IPS-18a (cell line): ENCODE measurements at regions not wholly inside any gene's neighbourhood (a gene's known extent, or its start where the extent isn't known, plus 50 kb on each side); places are given as distances from the start of the nearest gene placed in this dataset.

ENCODE experiments used
- H3K27ac ChIP-seq: one replicate; pipeline ENCODE4 v1.5.1; 2013; ENCODE audit warnings: low read length
- H3K27me3 ChIP-seq: one replicate; pipeline ENCODE4 v1.6.1; 2013; ENCODE audit warnings: mild to moderate bottlenecking, low read length; ENCODE audit not compliant: control insufficient read depth, insufficient read depth
- H3K36me3 ChIP-seq: one replicate; pipeline ENCODE4 v1.6.1; 2013; ENCODE audit warnings: low read depth, low read length; ENCODE audit not compliant: control insufficient read depth
- H3K4me1 ChIP-seq: one replicate; pipeline ENCODE4 v1.6.1; 2013; ENCODE audit warnings: low read depth, low read length; ENCODE audit not compliant: control insufficient read depth
- H3K4me3 ChIP-seq: one replicate; pipeline ENCODE4 v1.5.1; 2013; ENCODE audit warnings: low read length
- H3K9ac ChIP-seq: one replicate; pipeline ENCODE4 v1.6.1; 2013; ENCODE audit warnings: mild to moderate bottlenecking, low read length, moderate library complexity
- H3K9me3 ChIP-seq: one replicate; pipeline ENCODE4 v1.6.1; 2013; ENCODE audit warnings: low read depth, low read length; ENCODE audit not compliant: control insufficient read depth

DNA sequence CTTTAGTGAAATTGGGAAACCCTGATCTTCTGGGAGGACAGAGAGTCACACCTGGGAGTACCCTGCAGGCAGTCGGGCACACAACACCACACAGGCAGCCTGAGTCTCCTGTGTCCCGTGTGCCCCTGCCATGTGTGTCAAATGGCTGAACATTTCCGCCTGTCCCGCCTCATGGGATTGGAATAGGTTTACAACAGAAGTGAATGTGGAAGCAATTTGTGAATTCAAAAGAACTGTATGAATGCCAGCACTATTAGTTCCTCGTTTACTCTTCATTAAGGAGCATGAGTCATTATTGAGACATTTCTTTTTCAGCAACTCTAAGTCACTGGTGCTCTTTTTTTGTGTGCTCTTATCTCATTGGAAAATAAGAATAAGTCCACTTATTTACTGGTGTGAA lies 226.5 kb downstream of the PMP22 start:
- H3K27ac ChIP-seq: no peak overlapping the region
- H3K4me1 ChIP-seq: peaks cover 8% of the 10 kb centered on the region
- H3K9ac ChIP-seq: no peak overlapping the region
- H3K27me3 ChIP-seq: no peaks in the 10 kb centered on the region
- no peaks in the 10 kb centered on the region for H3K36me3 ChIP-seq
- no peak overlapping the region for H3K4me3 ChIP-seq
- no peaks in the 10 kb centered on the region for H3K9me3 ChIP-seq

DNA sequence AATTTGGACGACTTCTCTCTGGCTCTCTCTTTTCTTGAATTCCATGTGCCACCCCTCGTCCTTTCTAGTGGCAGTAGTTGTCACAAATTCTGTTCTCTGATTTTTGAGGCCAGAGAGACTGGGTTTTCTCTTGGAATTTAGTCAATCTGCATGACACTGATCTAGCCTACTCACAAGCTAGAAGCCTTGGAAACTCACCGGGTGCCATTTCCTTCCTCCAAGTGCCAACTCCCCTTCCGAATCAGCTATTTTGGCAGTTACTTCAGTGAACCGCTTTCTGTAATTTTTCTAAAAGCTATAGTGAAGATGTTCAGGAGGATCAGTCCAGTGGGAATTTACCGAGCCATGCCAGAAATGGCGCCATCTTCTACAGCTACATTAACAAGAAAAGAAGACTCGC lies 228.9 kb downstream of the PMP22 start:
- Histone ChIP-seq H3K9me3 (no peaks in the 10 kb centered on the region), H3K4me3 (no peak overlapping the region), H3K4me1 (peaks cover 29% of the 10 kb centered on the region), H3K9ac (no peak overlapping the region), H3K27me3 (no peaks in the 10 kb centered on the region), H3K27ac (no peak overlapping the region), H3K36me3 (no peaks in the 10 kb centered on the region)

DNA sequence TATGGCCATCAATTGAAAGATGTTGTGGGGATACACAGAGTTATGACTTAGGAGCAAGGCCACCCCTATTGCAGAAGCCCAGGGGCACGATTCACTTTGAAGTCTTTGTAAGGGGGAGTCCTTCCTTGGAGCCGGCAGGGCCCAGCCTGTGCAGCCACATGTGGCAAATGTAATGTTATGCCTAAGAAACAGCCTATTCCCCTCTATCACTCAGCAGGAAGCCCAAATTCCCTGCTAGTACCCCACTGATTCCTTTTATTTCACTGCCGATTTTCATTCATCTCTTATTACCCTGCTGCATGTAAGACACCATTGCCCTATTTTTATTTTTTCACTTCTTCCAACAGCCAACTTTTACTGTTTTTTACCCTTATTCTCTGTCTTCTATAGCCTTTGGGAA lies 233.2 kb downstream of the PMP22 start:
- no peak overlapping the region for H3K27ac ChIP-seq
- H3K4me3 ChIP-seq: no peak overlapping the region
- H3K9ac ChIP-seq: no peak overlapping the region
- H3K27me3 ChIP-seq: no peaks in the 10 kb centered on the region
- no peaks in the 10 kb centered on the region for H3K36me3 ChIP-seq
- peaks cover 21% of the 10 kb centered on the region for H3K4me1 ChIP-seq
- H3K9me3 ChIP-seq: no peaks in the 10 kb centered on the region

DNA sequence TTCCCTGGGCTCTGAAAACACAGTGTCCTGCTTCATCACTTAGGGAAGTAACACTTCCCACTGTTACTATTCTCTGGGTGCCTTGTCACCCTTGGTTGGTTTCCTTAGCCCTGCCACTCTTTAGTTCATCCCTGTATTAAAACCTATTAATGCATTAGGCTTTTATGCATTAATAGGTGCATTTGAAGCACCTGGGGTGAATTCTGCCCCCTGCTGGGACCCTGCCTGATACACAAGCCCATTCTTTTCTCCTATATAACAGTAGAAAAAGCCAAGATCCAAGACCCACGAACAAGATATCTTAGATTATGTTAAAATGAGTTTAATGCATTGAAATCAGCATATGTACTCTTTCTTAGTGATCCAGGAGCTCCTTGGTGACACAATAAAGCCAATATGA lies 235.7 kb downstream of the PMP22 start:
- H3K4me1 ChIP-seq: peaks cover 21% of the 10 kb centered on the region
- no peaks in the 10 kb centered on the region for H3K9me3 ChIP-seq
- no peak overlapping the region for H3K4me3 ChIP-seq
- H3K27ac ChIP-seq: no peak overlapping the region
- H3K27me3 ChIP-seq: no peaks in the 10 kb centered on the region
- no peaks in the 10 kb centered on the region for H3K36me3 ChIP-seq
- H3K9ac ChIP-seq: no peak overlapping the region

DNA sequence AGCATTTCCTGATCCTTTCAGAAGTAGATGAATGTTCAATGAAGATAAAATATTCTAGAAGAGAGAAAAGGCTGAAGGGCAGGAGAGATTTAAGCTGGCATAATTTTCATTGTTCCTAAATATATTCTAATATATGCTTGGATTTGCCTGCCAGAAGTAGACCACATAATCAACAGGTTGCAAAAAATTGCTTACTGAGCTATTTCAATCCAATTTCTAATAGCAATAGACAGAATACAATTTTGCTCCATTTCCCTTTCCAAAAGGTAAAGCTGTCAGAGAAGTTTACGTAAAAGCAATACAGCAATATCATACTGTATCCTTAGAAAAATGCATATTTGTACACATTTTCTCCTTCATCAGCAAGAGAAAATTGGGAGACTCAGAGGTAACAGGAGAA lies 237.3 kb downstream of the PMP22 start:
- no peak overlapping the region for H3K9ac ChIP-seq
- H3K4me3 ChIP-seq: no peak overlapping the region
- H3K27me3 ChIP-seq: no peaks in the 10 kb centered on the region
- no peak overlapping the region for H3K27ac ChIP-seq
- no peaks in the 10 kb centered on the region for H3K9me3 ChIP-seq
- peaks cover 21% of the 10 kb centered on the region for H3K4me1 ChIP-seq
- no peaks in the 10 kb centered on the region for H3K36me3 ChIP-seq

DNA sequence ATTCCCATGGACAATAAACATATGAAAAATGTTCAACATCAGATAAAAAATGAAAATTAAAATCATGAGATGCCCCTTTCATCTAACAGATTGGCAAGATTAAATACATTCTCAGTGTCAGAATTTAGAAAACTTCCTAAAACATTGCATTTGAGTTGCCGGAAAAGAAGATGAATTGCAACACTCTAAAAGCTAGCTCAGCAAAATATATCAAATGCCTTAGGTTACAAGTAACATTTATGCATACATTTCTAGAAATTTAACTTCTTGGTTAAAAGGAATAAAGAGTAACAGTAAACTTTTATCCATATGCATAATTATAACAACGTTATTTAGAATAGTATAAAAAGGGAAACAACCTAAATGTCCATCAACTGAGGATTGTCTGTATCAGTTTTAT lies 239.0 kb downstream of the PMP22 start:
- Histone ChIP-seq H3K4me1 (peaks cover 5% of the 10 kb centered on the region), H3K4me3 (no peak overlapping the region), H3K27me3 (no peaks in the 10 kb centered on the region), H3K9me3 (no peaks in the 10 kb centered on the region), H3K9ac (no peak overlapping the region), H3K36me3 (no peaks in the 10 kb centered on the region), H3K27ac (no peak overlapping the region)

DNA sequence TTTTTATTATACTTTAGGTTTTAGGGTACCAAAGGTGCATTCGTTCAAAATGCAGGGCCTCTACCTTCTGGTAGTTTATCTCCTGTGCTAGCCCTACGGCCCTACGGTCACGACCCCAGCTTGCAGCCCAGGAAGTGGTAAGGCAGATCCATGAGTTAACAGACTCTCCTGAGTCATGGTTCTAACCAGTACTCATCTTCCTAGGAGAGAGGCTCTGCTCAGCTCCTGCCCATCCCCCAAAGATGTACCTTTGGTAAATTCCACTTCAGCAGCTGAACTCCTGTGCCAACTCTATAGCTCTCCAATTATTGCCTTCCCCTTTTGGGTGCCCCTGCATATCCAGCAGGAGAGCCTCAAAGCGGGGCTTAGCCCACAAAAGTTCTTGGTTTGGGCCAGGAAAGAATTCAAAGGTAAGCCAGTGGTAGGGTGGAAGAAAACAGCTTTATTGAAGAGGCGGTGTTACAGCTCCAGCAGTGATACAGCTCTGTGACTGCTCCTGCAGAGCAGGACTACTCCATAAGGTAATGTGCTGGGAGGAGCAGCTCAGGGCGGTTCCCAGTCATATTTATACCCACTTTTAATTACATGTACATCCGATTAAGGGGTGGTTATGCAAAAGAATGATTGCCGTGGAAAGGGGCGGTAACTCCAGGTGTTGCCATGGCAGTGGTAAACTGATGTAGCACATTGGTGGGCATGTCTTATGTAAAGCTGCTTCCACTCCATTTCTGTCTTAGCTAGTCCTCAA lies 241.4 kb downstream of the PMP22 start:
- H3K4me1 ChIP-seq: peaks cover 5% of the 10 kb centered on the region
- no peaks in the 10 kb centered on the region for H3K27me3 ChIP-seq
- no peak overlapping the region for H3K9ac ChIP-seq
- H3K36me3 ChIP-seq: no peaks in the 10 kb centered on the region
- H3K9me3 ChIP-seq: no peaks in the 10 kb centered on the region
- H3K27ac ChIP-seq: no peak overlapping the region
- H3K4me3 ChIP-seq: no peak overlapping the region

DNA sequence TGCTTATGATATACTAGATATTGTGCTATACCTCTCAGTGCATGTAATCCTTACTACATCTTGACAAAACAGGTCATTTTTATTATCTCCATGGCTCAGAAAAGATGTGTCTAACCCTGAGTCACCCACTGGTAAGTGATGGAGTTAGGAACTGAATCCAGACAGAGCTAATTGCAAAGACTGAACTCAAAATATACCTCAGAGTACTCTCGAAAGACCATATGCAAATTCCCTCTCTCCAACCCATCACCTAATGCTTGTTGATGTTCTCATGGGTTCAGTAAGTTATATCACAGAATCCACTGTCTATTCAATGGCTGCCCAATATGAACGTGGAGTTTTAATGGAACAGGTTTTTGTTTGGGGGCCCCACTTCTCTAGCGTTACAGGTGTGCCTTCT lies 246.0 kb downstream of the PMP22 start:
- Histone ChIP-seq H3K27me3 (no peaks in the 10 kb centered on the region), H3K4me1 (peaks cover 5% of the 10 kb centered on the region), H3K27ac (no peak overlapping the region), H3K4me3 (no peak overlapping the region), H3K36me3 (no peaks in the 10 kb centered on the region), H3K9me3 (no peaks in the 10 kb centered on the region), H3K9ac (no peak overlapping the region)

DNA sequence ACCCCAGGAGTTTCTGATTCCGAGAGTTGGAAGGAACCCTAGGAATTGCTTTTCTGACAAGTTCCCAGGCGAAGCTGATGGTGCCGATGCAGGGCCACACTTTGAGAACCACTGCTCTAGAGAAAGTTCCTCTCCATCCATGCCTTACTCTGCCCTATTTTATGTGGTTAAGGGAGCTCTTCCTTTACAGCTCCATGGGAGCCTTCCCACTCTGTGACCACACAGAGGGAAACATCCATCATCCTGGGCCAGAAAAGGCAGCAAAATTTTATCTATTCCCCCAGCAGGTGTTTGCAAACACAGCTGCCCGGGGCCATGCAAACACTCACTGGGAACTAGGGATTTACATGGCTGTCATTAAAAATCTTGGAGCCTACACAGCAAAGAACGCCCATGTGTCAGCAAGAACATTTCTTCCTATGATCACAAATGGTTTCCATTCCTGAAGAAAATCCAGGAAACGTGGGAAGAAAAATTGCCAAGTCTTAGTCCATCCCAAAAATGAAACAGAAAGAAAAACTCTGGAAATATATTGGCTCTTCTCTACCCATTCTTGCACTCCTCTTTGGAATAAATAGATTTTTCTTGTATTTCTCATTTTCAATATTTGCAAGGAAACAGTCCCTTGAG lies 252.7 kb downstream of the PMP22 start:
- Histone ChIP-seq H3K36me3 (no peaks in the 10 kb centered on the region), H3K9ac (no peak overlapping the region), H3K4me1 (no peaks in the 10 kb centered on the region), H3K27ac (no peak overlapping the region), H3K27me3 (no peaks in the 10 kb centered on the region), H3K9me3 (no peaks in the 10 kb centered on the region), H3K4me3 (no peak overlapping the region)

DNA sequence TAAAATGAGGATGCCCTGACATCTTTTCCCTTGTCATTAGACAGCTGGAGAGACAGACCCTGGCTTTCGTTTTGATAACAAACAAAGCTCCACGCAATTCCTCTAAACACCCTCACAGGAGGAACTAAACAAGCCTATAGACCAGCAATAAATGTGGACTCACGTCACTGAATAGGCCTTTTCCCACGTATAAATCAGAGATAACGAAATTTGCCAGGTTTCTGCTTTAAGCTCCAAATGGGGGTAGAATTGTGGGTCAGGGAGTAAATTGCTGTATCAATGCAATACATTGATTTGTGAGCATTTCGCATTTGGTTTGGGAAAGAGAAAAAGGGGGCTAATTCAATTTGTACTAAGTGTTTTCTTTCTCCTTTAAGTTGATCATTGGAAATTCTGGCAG lies 256.0 kb downstream of the PMP22 start:
- Histone ChIP-seq H3K9ac (no peak overlapping the region), H3K4me1 (no peaks in the 10 kb centered on the region), H3K36me3 (no peaks in the 10 kb centered on the region), H3K27me3 (no peaks in the 10 kb centered on the region), H3K4me3 (no peak overlapping the region), H3K27ac (no peak overlapping the region), H3K9me3 (no peaks in the 10 kb centered on the region)

DNA sequence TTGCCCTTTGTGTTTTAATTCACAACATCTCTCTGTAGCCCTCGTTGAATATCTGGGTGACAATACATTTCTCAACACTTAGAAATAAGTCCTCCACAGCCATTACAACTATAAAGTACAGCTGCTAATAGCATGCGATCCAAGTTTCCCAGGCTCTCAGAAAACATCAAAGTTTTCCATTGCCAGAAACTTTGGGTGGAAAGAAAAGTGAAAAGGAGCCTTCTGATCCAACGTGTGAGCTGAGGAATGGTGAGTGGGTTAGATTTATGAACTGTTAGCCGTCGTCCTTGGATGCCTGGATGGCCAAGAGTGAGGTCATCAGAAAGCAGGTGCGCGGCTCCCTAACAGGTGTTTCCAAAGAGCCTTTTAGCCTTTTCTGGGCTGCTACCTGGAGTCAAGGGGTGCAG lies 258.0 kb downstream of the PMP22 start:
- no peaks in the 10 kb centered on the region for H3K27me3 ChIP-seq
- no peaks in the 10 kb centered on the region for H3K9me3 ChIP-seq
- no peaks in the 10 kb centered on the region for H3K36me3 ChIP-seq
- no peak overlapping the region for H3K9ac ChIP-seq
- H3K4me3 ChIP-seq: no peak overlapping the region
- H3K4me1 ChIP-seq: no peaks in the 10 kb centered on the region
- H3K27ac ChIP-seq: no peak overlapping the region
